Keratinocyte (primary cell): ENCODE measurements at regions not wholly inside any gene's neighbourhood (a gene's known extent, or its start where the extent isn't known, plus 50 kb on each side); places are given as distances from the start of the nearest gene placed in this dataset.

Source experiments
- DNase-seq: peaks from one replicate; pipeline ENCODE4 v3.0.0-alpha.2; 2011; ENCODE audit warnings: low read depth, missing footprints, low spot score
- FAIRE-seq: peaks from 2 replicates; lab custom pipeline; 2011; peaks lifted over from hg19 to GRCh38; lab: Jason Lieb, UNC
- H2AFZ ChIP-seq: 2 replicates; pipeline ENCODE4 v1.6.0; 2012; ENCODE audit warnings: low read length, control low read depth, inconsistent platforms; ENCODE audit not compliant: control insufficient read depth
- H3K27ac ChIP-seq: 2 replicates; pipeline ENCODE4 v1.5.1; 2011; ENCODE audit warnings: low read length; ENCODE audit not compliant: control insufficient read depth, insufficient read depth
- H3K27me3 ChIP-seq: 3 replicates; pipeline ENCODE4 v1.6.0; 2011; ENCODE audit warnings: low read length; ENCODE audit not compliant: control insufficient read depth, insufficient read depth; ENCODE audit errors: extremely low read depth
- H3K36me3 ChIP-seq, 2 experiments: 2 replicates in 1 of 2; 3 replicates in 1 of 2; pipeline ENCODE4 v1.5.1; 2011; ENCODE audit warnings: low read length in 2 of 2, mild to moderate bottlenecking in 1 of 2; ENCODE audit not compliant: control insufficient read depth in 2 of 2, insufficient read depth in 2 of 2; ENCODE audit errors: extremely low read depth in 1 of 2
- H3K4me1 ChIP-seq: 3 replicates; pipeline ENCODE4 v1.5.1; 2011; ENCODE audit warnings: low read length; ENCODE audit not compliant: control insufficient read depth, insufficient read depth; ENCODE audit errors: extremely low read depth
- H3K4me2 ChIP-seq: 3 replicates; pipeline ENCODE4 v1.6.0; 2011; ENCODE audit warnings: low read depth, low read length; ENCODE audit not compliant: control insufficient read depth, insufficient read depth; ENCODE audit errors: extremely low read depth
- H3K4me3 ChIP-seq, 3 experiments: fragments of 200-600 bp in 1 of 3; sonication (generic) in 1 of 3; 2 replicates in 2 of 3; 3 replicates in 1 of 3; pipeline ENCODE4 v1.5.1; 2011 to 2016; ENCODE audit warnings: low read length in 3 of 3, mild to moderate bottlenecking in 3 of 3, control low read depth in 2 of 3, inconsistent platforms in 1 of 3, low read depth in 1 of 3, mixed read lengths in 1 of 3, mixed run types in 1 of 3, moderate library complexity in 1 of 3; ENCODE audit not compliant: control insufficient read depth in 2 of 3, insufficient read depth in 2 of 3; ENCODE audit errors: extremely low read depth in 1 of 3
- H3K79me2 ChIP-seq: 2 replicates; pipeline ENCODE4 v1.6.0; 2012; ENCODE audit warnings: low read length; ENCODE audit not compliant: control insufficient read depth, insufficient read depth
- H3K9ac ChIP-seq: 3 replicates; pipeline ENCODE4 v1.6.0; 2011; ENCODE audit warnings: low read length; ENCODE audit not compliant: control insufficient read depth, insufficient read depth; ENCODE audit errors: extremely low read depth
- H3K9me1 ChIP-seq: 3 replicates; pipeline ENCODE4 v1.6.0; 2011; ENCODE audit warnings: low read length; ENCODE audit not compliant: control insufficient read depth, insufficient read depth; ENCODE audit errors: extremely low read depth
- H3K9me3 ChIP-seq: 2 replicates; pipeline ENCODE4 v1.5.1; 2012; ENCODE audit warnings: low read depth, low read length; ENCODE audit not compliant: control insufficient read depth
- H4K20me1 ChIP-seq: 3 replicates; pipeline ENCODE4 v1.6.0; 2011; ENCODE audit warnings: low read length; ENCODE audit not compliant: control insufficient read depth, insufficient read depth; ENCODE audit errors: extremely low read depth
- EZH2 ChIP-seq: IDR thresholded peaks from one replicate; pipeline ENCODE4 v1.6.1; 2012; ENCODE audit warnings: inconsistent platforms, mild to moderate bottlenecking, low read length, moderate library complexity
- dilution Hi-C: fragments of 300-500 bp; cut with MboI; formaldehyde crosslinking; loops from one replicate; pipeline ENCODE4 v1.7.0; 2020; ENCODE audit warnings: low sequenced_read_pairs; ENCODE audit not compliant: extremely low pct_ligation_motif_present
- TF ChIP-seq, protein P1 (sequence below), 3 experiments: IDR thresholded peaks in 1 of 3; conservative IDR thresholded peaks in 1 of 3; optimal IDR thresholded peaks in 1 of 3; 2 replicates in 2 of 3; 3 replicates in 1 of 3; pipeline versions ENCODE3 to v1.5.1; 2011; ENCODE audit warnings: low read length in 3 of 3, mild to moderate bottlenecking in 3 of 3, moderate library complexity in 2 of 3, control low read depth in 1 of 3, inconsistent platforms in 1 of 3; ENCODE audit not compliant: insufficient read depth in 2 of 3; ENCODE audit errors: extremely low read depth in 1 of 3

DNA sequence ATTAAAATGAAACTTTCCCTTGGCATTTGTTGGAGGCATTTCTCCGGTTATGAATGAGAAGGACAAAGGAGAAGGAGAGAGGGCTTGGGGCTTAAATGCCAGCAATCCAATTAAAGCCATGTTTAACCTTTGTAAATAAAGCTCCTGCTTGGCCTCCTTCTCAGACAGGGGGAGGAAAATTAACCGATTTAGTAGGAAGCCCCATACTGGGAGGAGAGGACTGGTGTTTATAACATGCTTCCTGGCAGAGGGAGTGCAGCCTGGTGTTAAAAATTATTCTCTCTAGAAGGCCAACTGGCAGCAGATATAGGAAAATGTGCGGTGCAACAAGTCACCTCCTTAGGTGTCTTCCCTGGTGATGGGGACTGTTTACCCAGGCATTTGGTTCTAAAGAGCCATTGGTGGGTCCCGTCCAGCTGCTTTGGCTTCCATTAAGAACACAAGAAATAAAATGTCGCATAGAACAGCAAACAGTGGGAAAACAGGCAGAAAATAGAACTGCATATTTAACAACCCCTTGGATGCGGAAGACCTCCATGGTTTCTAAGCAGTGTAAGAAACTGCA lies 846.5 kb downstream of the TYW1 start:
- no peak for DNase-seq
- TF ChIP-seq, protein P1, sequence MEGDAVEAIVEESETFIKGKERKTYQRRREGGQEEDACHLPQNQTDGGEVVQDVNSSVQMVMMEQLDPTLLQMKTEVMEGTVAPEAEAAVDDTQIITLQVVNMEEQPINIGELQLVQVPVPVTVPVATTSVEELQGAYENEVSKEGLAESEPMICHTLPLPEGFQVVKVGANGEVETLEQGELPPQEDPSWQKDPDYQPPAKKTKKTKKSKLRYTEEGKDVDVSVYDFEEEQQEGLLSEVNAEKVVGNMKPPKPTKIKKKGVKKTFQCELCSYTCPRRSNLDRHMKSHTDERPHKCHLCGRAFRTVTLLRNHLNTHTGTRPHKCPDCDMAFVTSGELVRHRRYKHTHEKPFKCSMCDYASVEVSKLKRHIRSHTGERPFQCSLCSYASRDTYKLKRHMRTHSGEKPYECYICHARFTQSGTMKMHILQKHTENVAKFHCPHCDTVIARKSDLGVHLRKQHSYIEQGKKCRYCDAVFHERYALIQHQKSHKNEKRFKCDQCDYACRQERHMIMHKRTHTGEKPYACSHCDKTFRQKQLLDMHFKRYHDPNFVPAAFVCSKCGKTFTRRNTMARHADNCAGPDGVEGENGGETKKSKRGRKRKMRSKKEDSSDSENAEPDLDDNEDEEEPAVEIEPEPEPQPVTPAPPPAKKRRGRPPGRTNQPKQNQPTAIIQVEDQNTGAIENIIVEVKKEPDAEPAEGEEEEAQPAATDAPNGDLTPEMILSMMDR (optimal IDR thresholded peaks at IDR 0.05 in 1 of 3, IDR thresholded peaks at IDR 0.05 in 1 of 3, conservative IDR thresholded peaks at IDR 0.05 in 1 of 3; ENCODE audit: extremely low read depth in 1 of 3, insufficient read depth in 2 of 3, low read length in 3 of 3): no peak
- TF ChIP-seq EZH2: no peak
- no peaks in the 10 kb centered on the region for H3K4me1 ChIP-seq
- no peaks in the 10 kb centered on the region for H3K79me2 ChIP-seq
- H3K4me2 ChIP-seq: no peak overlapping the region
- H2AFZ ChIP-seq: no peak overlapping the region
- H3K4me3 ChIP-seq: no peak overlapping the region
- H3K27ac ChIP-seq: no peak overlapping the region
- no peaks in the 10 kb centered on the region for H3K27me3 ChIP-seq
- H3K36me3 ChIP-seq: no peaks in the 10 kb centered on the region
- no peak overlapping the region for H3K9ac ChIP-seq
- no peaks in the 10 kb centered on the region for H4K20me1 ChIP-seq
- no peaks in the 10 kb centered on the region for H3K9me3 ChIP-seq
- H3K9me1 ChIP-seq: no peaks in the 10 kb centered on the region
- dilution Hi-C loops: no loop called here
- no peak for FAIRE-seq

DNA sequence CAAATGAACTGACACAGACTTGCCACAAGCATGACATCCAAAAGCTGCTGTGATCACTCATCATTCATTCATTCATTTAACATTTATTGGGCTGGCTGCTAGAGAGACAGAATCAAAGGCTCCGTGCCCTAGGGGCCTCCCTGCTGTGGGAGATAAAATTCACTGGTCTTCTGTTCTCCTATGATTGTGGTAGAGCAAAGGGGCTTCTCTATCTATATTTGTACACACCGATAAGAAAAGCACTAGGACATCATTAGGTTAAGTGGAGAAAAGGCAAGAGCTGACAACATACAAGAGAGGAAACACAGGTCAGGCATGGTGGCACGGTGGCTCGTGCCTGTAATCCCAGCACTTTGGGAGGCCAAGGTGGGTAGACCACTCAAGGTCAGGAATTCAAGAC lies 847.0 kb downstream of the TYW1 start:
- no peak overlapping the region for H3K4me3 ChIP-seq
- no peak for FAIRE-seq
- H3K27me3 ChIP-seq: no peaks in the 10 kb centered on the region
- H3K9me3 ChIP-seq: no peaks in the 10 kb centered on the region
- no peaks in the 10 kb centered on the region for H3K9me1 ChIP-seq
- dilution Hi-C loops: no loop called here
- no peaks in the 10 kb centered on the region for H3K36me3 ChIP-seq
- no peak for TF ChIP-seq EZH2
- TF ChIP-seq, protein P1 (optimal IDR thresholded peaks at IDR 0.05 in 1 of 3, IDR thresholded peaks at IDR 0.05 in 1 of 3, conservative IDR thresholded peaks at IDR 0.05 in 1 of 3; ENCODE audit: extremely low read depth in 1 of 3, insufficient read depth in 2 of 3, low read length in 3 of 3): no peak
- no peak overlapping the region for H2AFZ ChIP-seq
- no peak overlapping the region for H3K27ac ChIP-seq
- no peak for DNase-seq
- H3K4me2 ChIP-seq: no peak overlapping the region
- no peaks in the 10 kb centered on the region for H3K4me1 ChIP-seq
- H3K9ac ChIP-seq: no peak overlapping the region
- H3K79me2 ChIP-seq: no peaks in the 10 kb centered on the region
- no peaks in the 10 kb centered on the region for H4K20me1 ChIP-seq
